RWPE2 (cell line): ENCODE measurements at regions not wholly inside any gene's neighbourhood (a gene's known extent, or its start where the extent isn't known, plus 50 kb on each side); places are given as distances from the start of the nearest gene placed in this dataset.

Experiments used
- ATAC-seq: fragments of 200-7000 bp; cut with Tn5 transposase; 3 replicates; pipeline ENCODE4 v1.9.1; 2021; ENCODE audit warnings: low read depth
- DNase-seq: peaks from one replicate; pipeline ENCODE4 v3.0.0-alpha.2; 2020; ENCODE audit warnings: low spot score
- H3K27ac ChIP-seq: fragments of 450-650 bp; 2 replicates; pipeline ENCODE4 v1.5.1; 2017; ENCODE audit warnings: mild to moderate bottlenecking; ENCODE audit not compliant: poor library complexity, severe bottlenecking
- H3K27me3 ChIP-seq: fragments of 250-450 bp; sonication (Bioruptor Pico); 2 replicates; pipeline ENCODE4 v1.5.1; 2021; ENCODE audit warnings: mild to moderate bottlenecking, moderate library complexity; ENCODE audit not compliant: insufficient read depth, poor library complexity, severe bottlenecking
- H3K36me3 ChIP-seq: fragments of 250-450 bp; sonication (Bioruptor Pico); 2 replicates; pipeline ENCODE4 v1.5.1; 2020; ENCODE audit warnings: low read depth, mild to moderate bottlenecking, moderate library complexity
- H3K4me1 ChIP-seq: fragments of 250-450 bp; sonication (Bioruptor Pico); 2 replicates; pipeline ENCODE4 v1.5.1; 2021; ENCODE audit warnings: mild to moderate bottlenecking, moderate library complexity; ENCODE audit not compliant: insufficient read depth, poor library complexity, severe bottlenecking
- H3K4me3 ChIP-seq: fragments of 250-450 bp; sonication (Bioruptor Pico); 2 replicates; pipeline ENCODE4 v1.5.1; 2021; ENCODE audit warnings: mild to moderate bottlenecking, moderate library complexity; ENCODE audit not compliant: severe bottlenecking
- H3K9me3 ChIP-seq: fragments of 250-450 bp; sonication (Bioruptor Pico); 2 replicates; pipeline ENCODE4 v1.5.1; 2021; ENCODE audit warnings: mild to moderate bottlenecking, moderate library complexity; ENCODE audit not compliant: severe bottlenecking
- TF ChIP-seq, protein P1 (sequence below): fragments of 450-650 bp; IDR thresholded peaks from one replicate; pipeline ENCODE4 v1.5.1; 2017; ENCODE audit warnings: mild to moderate bottlenecking, moderate library complexity; ENCODE audit not compliant: poor library complexity, severe bottlenecking

DNA sequence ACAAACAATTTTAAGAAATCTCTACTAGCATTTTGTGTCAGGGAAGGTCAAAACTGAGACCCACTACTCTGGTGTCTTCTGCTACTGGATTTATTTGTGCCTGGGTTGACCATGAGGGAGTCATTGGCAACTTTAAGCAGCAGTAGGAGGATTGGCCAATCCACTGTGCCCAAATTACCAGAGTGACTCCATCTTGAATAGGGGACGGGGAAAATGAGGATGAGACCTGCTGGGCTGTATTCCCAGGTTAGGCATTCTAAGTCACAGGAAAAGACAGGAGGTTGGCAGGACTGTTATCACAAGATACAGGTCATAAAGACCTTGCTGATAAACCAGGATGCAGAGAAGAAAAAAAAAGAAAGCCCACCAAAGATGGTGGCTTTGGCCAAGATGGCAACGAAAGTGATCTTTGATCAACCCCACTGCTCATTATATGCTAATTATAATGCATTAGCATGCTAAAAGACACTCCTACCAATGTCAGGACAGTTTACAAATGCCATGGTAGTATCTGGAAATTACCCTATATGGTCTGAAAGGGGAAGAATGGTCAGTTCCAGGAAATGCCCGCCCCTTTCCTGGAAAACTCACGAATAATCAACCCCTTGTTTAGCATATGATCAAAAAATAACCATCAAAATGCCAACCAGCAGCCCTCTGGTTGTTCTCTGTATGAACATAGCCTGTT, 200.9 kb downstream of the LTN1 start:
- Histone ChIP-seq H3K36me3 (no peaks in the 10 kb centered on the region), H3K9me3 (no peaks in the 10 kb centered on the region), H3K4me3 (no peak overlapping the region), H3K27me3 (no peaks in the 10 kb centered on the region), H3K27ac (no peak overlapping the region), H3K4me1 (no peaks in the 10 kb centered on the region)
- ATAC-seq (no peak), DNase-seq (no peak)
- TF ChIP-seq, protein P1, sequence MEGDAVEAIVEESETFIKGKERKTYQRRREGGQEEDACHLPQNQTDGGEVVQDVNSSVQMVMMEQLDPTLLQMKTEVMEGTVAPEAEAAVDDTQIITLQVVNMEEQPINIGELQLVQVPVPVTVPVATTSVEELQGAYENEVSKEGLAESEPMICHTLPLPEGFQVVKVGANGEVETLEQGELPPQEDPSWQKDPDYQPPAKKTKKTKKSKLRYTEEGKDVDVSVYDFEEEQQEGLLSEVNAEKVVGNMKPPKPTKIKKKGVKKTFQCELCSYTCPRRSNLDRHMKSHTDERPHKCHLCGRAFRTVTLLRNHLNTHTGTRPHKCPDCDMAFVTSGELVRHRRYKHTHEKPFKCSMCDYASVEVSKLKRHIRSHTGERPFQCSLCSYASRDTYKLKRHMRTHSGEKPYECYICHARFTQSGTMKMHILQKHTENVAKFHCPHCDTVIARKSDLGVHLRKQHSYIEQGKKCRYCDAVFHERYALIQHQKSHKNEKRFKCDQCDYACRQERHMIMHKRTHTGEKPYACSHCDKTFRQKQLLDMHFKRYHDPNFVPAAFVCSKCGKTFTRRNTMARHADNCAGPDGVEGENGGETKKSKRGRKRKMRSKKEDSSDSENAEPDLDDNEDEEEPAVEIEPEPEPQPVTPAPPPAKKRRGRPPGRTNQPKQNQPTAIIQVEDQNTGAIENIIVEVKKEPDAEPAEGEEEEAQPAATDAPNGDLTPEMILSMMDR = no peak

DNA sequence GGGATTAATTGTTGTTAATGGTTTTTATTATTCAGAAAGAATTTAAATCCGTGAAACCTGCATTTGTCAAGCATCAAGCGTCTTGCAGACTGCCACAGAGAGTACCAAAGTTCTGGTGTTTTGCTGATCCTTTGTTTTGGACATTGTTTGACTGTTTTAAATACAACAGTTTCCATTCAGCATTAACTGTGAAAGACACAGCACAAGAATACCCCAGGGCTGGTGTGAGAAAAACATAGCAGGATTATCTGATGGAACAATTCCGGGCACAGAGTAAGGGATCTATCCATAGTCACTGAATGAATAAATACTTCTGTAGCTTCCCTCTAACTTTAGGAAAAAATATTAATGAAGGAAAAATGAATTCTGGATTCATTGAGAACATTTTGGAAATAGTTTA, 202.3 kb downstream of the LTN1 start:
- Histone ChIP-seq H3K9me3 (no peaks in the 10 kb centered on the region), H3K36me3 (no peaks in the 10 kb centered on the region), H3K27me3 (no peaks in the 10 kb centered on the region), H3K4me3 (no peak overlapping the region), H3K4me1 (no peaks in the 10 kb centered on the region), H3K27ac (no peak overlapping the region)
- no peak for DNase-seq
- ATAC-seq = no peak
- TF ChIP-seq, protein P1 = no peak

DNA sequence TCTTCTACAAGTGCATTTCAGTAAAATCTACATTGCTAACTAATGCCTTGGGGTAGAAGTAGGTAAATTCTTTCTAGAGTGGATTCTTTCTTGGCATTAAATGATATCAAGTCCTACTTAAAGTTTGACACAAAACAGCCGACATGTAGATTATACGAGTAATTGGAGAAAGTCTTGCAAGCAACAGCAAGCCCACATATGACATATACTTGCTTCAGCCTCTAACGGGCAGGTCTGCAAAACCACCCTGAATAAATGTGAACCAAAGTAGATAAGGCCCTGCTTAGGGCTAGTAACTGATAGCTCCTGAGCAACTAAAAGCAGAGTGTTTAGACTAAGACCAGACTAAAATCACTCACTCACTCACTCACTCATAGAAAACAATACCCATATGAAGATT, 203.2 kb downstream of the LTN1 start:
- DNase-seq (no peak), ATAC-seq (no peak)
- no peaks in the 10 kb centered on the region for H3K9me3 ChIP-seq
- H3K36me3 ChIP-seq = no peaks in the 10 kb centered on the region
- H3K27ac ChIP-seq = no peak overlapping the region
- H3K4me1 ChIP-seq = no peaks in the 10 kb centered on the region
- H3K4me3 ChIP-seq = no peak overlapping the region
- TF ChIP-seq, protein P1 = no peak
- H3K27me3 ChIP-seq = no peaks in the 10 kb centered on the region

DNA sequence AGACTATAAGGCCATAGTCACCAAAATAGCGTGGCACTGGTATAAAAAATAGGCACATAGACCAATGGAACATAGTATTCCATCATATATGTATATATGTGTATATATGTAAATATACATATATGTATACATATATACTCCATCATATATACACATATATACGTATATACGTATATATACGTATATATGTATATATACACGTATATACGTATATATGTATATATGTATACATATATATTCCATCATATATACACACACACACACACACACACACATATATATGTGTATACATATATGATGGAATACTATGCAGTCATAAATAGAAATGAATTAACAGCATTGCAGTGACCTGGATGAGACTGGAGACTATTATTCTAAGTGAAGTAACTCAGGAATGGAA, 204.6 kb downstream of the LTN1 start:
- Histone ChIP-seq H3K36me3 (no peaks in the 10 kb centered on the region), H3K27ac (no peak overlapping the region), H3K4me1 (no peaks in the 10 kb centered on the region), H3K9me3 (no peaks in the 10 kb centered on the region), H3K4me3 (no peak overlapping the region), H3K27me3 (no peaks in the 10 kb centered on the region)
- DNase-seq (no peak), ATAC-seq (no peak)
- TF ChIP-seq, protein P1 = no peak

DNA sequence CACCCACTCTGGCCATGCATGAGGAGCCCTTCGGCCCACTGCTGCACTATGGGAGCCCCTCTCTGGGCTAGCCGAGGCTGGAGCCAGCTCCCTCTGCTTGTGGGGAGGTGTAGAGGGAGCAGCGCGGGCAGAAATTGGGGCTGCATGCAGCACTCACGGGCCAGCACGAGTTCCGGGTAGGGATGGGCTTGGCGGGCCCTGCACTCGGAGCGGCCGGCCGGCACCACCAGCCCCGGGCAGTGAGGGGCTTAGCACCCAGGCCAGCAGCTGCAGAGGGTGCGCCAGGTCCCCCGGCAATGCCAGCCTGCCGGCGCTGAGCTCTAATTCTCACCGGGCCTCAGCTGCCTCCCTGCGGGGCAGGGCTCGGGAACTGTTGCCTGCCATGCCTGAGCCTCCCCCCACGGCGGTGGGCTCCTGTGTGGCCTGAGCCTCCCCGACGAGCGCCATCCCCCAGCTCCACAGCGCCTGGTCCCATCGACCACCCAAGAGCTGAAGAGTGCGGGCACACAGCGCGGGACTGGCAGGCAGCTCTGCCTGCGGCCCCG, 209.0 kb downstream of the LTN1 start:
- Histone ChIP-seq H3K9me3 (peaks cover 4% of the 10 kb centered on the region), H3K27me3 (no peaks in the 10 kb centered on the region), H3K27ac (no peak overlapping the region), H3K4me3 (no peak overlapping the region), H3K4me1 (no peaks in the 10 kb centered on the region), H3K36me3 (no peaks in the 10 kb centered on the region)
- DNase-seq = no peak
- no peak for ATAC-seq
- TF ChIP-seq, protein P1 = no peak
